SU-DHL-6 (cell line): ENCODE measurements at regions not wholly inside any gene's neighbourhood (a gene's known extent, or its start where the extent isn't known, plus 50 kb on each side); places are given as distances from the start of the nearest gene placed in this dataset.

Experiments
- H2AFZ ChIP-seq: fragments of 200-600 bp; sonication (generic); 2 replicates; pipeline ENCODE4 v1.6.1; 2014; ENCODE audit warnings: low read depth, mild to moderate bottlenecking, moderate library complexity, mixed read lengths, antibody characterized with exemption, low read length; ENCODE audit not compliant: severe bottlenecking
- H3F3A ChIP-seq: fragments of 200-600 bp; shearing (Covaris generic); 2 replicates; pipeline ENCODE4 v1.6.0; 2016; ENCODE audit warnings: antibody characterized with exemption, mild to moderate bottlenecking; ENCODE audit not compliant: insufficient read depth
- H3K27ac ChIP-seq: fragments of 200-600 bp; sonication (generic); 2 replicates; pipeline ENCODE4 v1.5.1; 2016; ENCODE audit warnings: low read depth, mild to moderate bottlenecking, low read length, moderate library complexity, mixed read lengths
- H3K27me3 ChIP-seq: fragments of 200-600 bp; sonication (generic), shearing (Covaris generic); 2 replicates; pipeline ENCODE4 v1.6.0; 2014; ENCODE audit warnings: mild to moderate bottlenecking, low read length
- H3K36me3 ChIP-seq: fragments of 200-600 bp; sonication (generic); 2 replicates; pipeline ENCODE4 v1.6.1; 2014; ENCODE audit warnings: mild to moderate bottlenecking, low read length, mixed read lengths
- H3K4me2 ChIP-seq: fragments of 300-600, 200-600 bp; shearing (Covaris generic), sonication (generic); 2 replicates; pipeline ENCODE4 v1.6.0; 2014; ENCODE audit warnings: low read length, low read depth, mild to moderate bottlenecking; ENCODE audit not compliant: poor library complexity, severe bottlenecking
- H3K4me3 ChIP-seq: fragments of 200-600 bp; sonication (generic); 2 replicates; pipeline ENCODE4 v1.5.1; 2014; ENCODE audit warnings: antibody characterized with exemption, low read length, mild to moderate bottlenecking, mixed read lengths; ENCODE audit not compliant: insufficient read depth, poor library complexity, severe bottlenecking
- H3K79me2 ChIP-seq: fragments of 200-600 bp; sonication (generic); 2 replicates; pipeline ENCODE4 v1.6.1; 2014; ENCODE audit warnings: mild to moderate bottlenecking, low read length, moderate library complexity; ENCODE audit not compliant: insufficient read depth
- H3K9ac ChIP-seq: fragments of 200-600 bp; sonication (generic); 2 replicates; pipeline ENCODE4 v1.7.0; 2014; ENCODE audit warnings: mild to moderate bottlenecking, low read length
- H3K9me2 ChIP-seq: fragments of 200-600 bp; sonication (generic); replicated peaks from 2 replicates; pipeline ENCODE4 v1.6.1; 2014; ENCODE audit warnings: low read length; ENCODE audit not compliant: insufficient read depth
- H3K9me3 ChIP-seq: fragments of 200-600 bp; sonication (generic); 2 replicates; pipeline ENCODE4 v1.6.1; 2014; ENCODE audit warnings: low read length, mixed read lengths; ENCODE audit not compliant: insufficient read depth
- H4K20me1 ChIP-seq: fragments of 200-600 bp; sonication (generic); 2 replicates; pipeline ENCODE4 v1.6.1; 2014; ENCODE audit warnings: low read depth, mild to moderate bottlenecking, antibody characterized with exemption, low read length, moderate library complexity, mixed read lengths
- CTCF ChIP-seq: fragments of 200-600 bp; sonication (generic); IDR thresholded peaks from one replicate; pipeline ENCODE4 v1.5.1; 2017; ENCODE audit warnings: antibody characterized with exemption, mild to moderate bottlenecking, low read length, moderate library complexity; ENCODE audit not compliant: insufficient read depth, poor library complexity, severe bottlenecking
- EZH2phosphoT487 ChIP-seq: fragments of 200-600 bp; sonication (generic), shearing (Covaris generic); conservative IDR thresholded peaks from 2 replicates; pipeline ENCODE4 v1.6.1; 2018; ENCODE audit warnings: mild to moderate bottlenecking, antibody characterized with exemption, low read length, moderate library complexity, mixed read lengths

- H4K20me1 ChIP-seq: no peaks in the 10 kb centered on the region; the same call in 1 of the 2 replicates
- no peaks in the 10 kb centered on the region for H3F3A ChIP-seq
- no peaks in the 10 kb centered on the region for H3K9me3 ChIP-seq
- no peaks in the 10 kb centered on the region for H3K36me3 ChIP-seq
- H3K9ac ChIP-seq: no peak overlapping the region
- TF ChIP-seq CTCF (no peak), EZH2phosphoT487 (no peak)
- no peaks in the 10 kb centered on the region for H3K9me2 ChIP-seq
- no peaks in the 10 kb centered on the region for H3K79me2 ChIP-seq
- no peak overlapping the region for H3K4me3 ChIP-seq
- no peaks in the 10 kb centered on the region for H3K27me3 ChIP-seq
- H3K4me2 ChIP-seq: no peak overlapping the region
- no peak overlapping the region for H3K27ac ChIP-seq
- no peak overlapping the region for H2AFZ ChIP-seq
Measured at GRCh38 chr7:68043546-68043945, 1046.9 kb downstream of the TYW1 start.

DNA sequence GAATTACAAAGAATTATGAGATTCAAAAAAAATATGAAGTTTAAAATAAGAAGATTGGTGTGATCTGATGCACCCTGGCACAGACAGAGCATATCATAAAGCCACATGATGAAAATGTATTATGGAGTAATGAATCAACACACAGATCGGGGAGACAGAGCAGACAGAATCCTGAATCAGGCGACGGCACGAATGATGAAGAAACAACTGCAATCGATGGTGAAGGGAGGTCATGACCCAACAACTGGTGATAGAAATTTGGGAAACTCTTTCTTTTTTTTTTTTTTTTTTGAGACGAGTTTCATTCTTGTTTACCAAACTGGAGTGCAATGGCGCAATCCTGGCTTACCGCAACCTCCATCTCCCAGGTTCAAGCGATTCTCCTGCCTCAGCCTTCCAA, 1054.0 kb downstream of the TYW1 start:
- H3K79me2 ChIP-seq: no peaks in the 10 kb centered on the region
- no peak overlapping the region for H3K9ac ChIP-seq
- no peak overlapping the region for H3K4me3 ChIP-seq
- TF ChIP-seq CTCF (no peak), EZH2phosphoT487 (no peak)
- no peak overlapping the region for H3K4me2 ChIP-seq
- H3F3A ChIP-seq: no peaks in the 10 kb centered on the region
- no peak overlapping the region for H2AFZ ChIP-seq
- no peaks in the 10 kb centered on the region; the same call in 1 of the 2 replicates for H4K20me1 ChIP-seq
- no peaks in the 10 kb centered on the region for H3K9me3 ChIP-seq
- H3K27me3 ChIP-seq: no peaks in the 10 kb centered on the region
- no peaks in the 10 kb centered on the region for H3K36me3 ChIP-seq
- H3K9me2 ChIP-seq: no peaks in the 10 kb centered on the region
- no peak overlapping the region for H3K27ac ChIP-seq

DNA sequence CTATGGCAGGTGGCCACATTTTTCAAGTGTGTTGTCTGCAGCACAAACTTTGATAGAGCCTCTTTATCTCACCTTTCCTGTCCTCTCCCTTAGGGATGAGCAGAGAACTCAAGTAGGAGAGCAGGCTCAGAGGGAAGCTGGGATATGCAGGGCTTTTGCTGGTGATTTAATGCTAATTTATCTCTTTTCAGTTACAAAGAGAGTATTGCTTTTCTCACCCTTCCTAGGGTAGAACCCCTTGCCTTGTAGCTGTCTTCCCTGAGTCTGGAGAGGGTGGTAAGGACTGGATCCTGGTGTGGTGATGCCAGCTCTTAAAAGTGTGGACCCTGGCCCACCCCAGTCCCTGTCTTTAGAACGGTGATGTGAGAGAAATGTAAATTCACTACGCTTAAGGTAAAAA, 1061.4 kb downstream of the TYW1 start:
- Histone ChIP-seq H3K4me2 (no peak overlapping the region), H3K27ac (no peak overlapping the region), H3K36me3 (no peaks in the 10 kb centered on the region), H3K9ac (no peak overlapping the region), H3K9me2 (no peaks in the 10 kb centered on the region), H4K20me1 (no peaks in the 10 kb centered on the region), H3K4me3 (no peak overlapping the region), H3K79me2 (no peaks in the 10 kb centered on the region), H3F3A (no peaks in the 10 kb centered on the region), H3K27me3 (no peaks in the 10 kb centered on the region), H3K9me3 (no peaks in the 10 kb centered on the region), H2AFZ (no peak overlapping the region)
- TF ChIP-seq EZH2phosphoT487 (no peak), CTCF (no peak)

DNA sequence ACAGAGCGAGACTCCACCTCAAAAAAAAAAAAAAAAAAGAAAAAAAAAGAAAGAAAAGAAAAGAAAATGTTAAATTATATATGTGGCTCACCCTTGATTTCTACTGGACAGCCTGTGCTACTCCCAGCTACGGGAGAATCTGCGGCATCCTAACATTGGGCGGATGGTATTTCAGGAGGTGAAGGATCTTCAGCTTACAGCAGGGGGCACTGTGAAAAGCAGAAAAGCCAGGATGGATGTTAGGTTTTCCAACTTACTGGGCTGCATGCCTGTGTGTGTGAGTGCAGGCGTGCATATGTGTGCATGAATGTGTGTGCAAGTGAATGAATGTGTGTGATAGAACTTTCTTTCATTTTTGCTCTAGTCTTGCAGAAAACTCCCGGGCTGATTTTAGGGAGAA, 1066.5 kb downstream of the TYW1 start:
- TF ChIP-seq CTCF (no peak), EZH2phosphoT487 (no peak)
- Histone ChIP-seq H3K9ac (no peak overlapping the region), H3K27me3 (no peaks in the 10 kb centered on the region), H3K79me2 (no peaks in the 10 kb centered on the region), H3K9me2 (no peaks in the 10 kb centered on the region), H4K20me1 (no peaks in the 10 kb centered on the region), H2AFZ (no peak overlapping the region), H3K9me3 (no peaks in the 10 kb centered on the region), H3K27ac (no peak overlapping the region), H3F3A (no peaks in the 10 kb centered on the region), H3K4me3 (no peak overlapping the region), H3K36me3 (no peaks in the 10 kb centered on the region), H3K4me2 (no peak overlapping the region)
